Parathyroid adenoma (tissue), 2 donors: ENCODE measurements at regions not wholly inside any gene's neighbourhood (a gene's known extent, or its start where the extent isn't known, plus 50 kb on each side); places are given as distances from the start of the nearest gene placed in this dataset.

Source experiments
- H2AFZ ChIP-seq: fragments of 300-600 bp; sonication (generic); one replicate; pipeline ENCODE4 v1.7.0; 2017; ENCODE audit warnings: antibody characterized with exemption, mild to moderate bottlenecking
- H3K27ac ChIP-seq: fragments of 300-600 bp; sonication (generic); one replicate; pipeline ENCODE4 v1.7.0; 2017
- H3K27me3 ChIP-seq: fragments of 300-600 bp; sonication (generic); one replicate; pipeline ENCODE4 v1.7.0; 2017; ENCODE audit warnings: low read length; ENCODE audit not compliant: control insufficient read depth, insufficient read depth
- H3K36me3 ChIP-seq: fragments of 300-600 bp; sonication (generic); one replicate; pipeline ENCODE4 v1.7.0; 2017; ENCODE audit warnings: low read length; ENCODE audit not compliant: control insufficient read depth, insufficient read depth
- H3K4me1 ChIP-seq: fragments of 300-600 bp; sonication (generic); one replicate; pipeline ENCODE4 v1.7.0; 2017; ENCODE audit warnings: control low read depth
- H3K4me2 ChIP-seq: fragments of 300-600 bp; sonication (generic); one replicate; pipeline ENCODE4 v1.7.0; 2017; ENCODE audit warnings: low read length
- H3K4me3 ChIP-seq: fragments of 300-600 bp; sonication (generic); one replicate; pipeline ENCODE4 v1.7.0; 2017; ENCODE audit warnings: low read depth, low read length
- H3K79me2 ChIP-seq: fragments of 300-600 bp; sonication (generic); one replicate; pipeline ENCODE4 v1.7.0; 2017; ENCODE audit warnings: control low read depth
- H3K9ac ChIP-seq: fragments of 300-600 bp; sonication (generic); one replicate; pipeline ENCODE4 v1.7.0; 2017; ENCODE audit warnings: mild to moderate bottlenecking
- H3K9me3 ChIP-seq: fragments of 300-600 bp; sonication (generic); one replicate; pipeline ENCODE4 v1.7.0; 2017; ENCODE audit warnings: low read length; ENCODE audit not compliant: control insufficient read depth
- TF ChIP-seq, protein P1 (sequence below): fragments of 300-600 bp; sonication (generic); IDR thresholded peaks from one replicate; pipeline ENCODE4 v1.7.0; 2017; ENCODE audit warnings: antibody characterized with exemption, mild to moderate bottlenecking
- donor health status: primary hyperparathyroidism.

DNA sequence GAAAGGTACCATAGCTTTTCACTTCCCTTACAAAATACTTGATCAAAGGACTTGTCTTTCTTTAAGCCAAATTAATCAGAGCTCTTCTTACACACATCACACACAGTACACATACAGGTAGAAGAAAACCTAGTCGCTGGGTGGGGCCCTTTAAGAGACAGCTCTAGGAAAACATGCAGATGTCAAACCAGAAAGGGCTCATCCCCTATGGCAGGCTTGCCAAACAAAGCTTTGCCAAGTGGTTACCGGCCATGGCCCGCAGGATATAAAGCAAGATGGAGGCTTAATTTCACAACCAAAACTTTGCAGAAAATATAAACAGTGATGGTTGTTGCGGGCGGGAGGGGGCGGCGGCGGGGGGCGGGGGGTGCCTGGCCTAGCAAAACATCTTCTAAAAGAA lies 2156.0 kb upstream of the PIK3C3 start:
- H3K27me3 ChIP-seq: no peaks in the 10 kb centered on the region
- no peak overlapping the region for H3K4me3 ChIP-seq
- H3K79me2 ChIP-seq: no peaks in the 10 kb centered on the region
- peaks cover 3% of the 10 kb centered on the region for H3K4me1 ChIP-seq
- TF ChIP-seq, protein P1, sequence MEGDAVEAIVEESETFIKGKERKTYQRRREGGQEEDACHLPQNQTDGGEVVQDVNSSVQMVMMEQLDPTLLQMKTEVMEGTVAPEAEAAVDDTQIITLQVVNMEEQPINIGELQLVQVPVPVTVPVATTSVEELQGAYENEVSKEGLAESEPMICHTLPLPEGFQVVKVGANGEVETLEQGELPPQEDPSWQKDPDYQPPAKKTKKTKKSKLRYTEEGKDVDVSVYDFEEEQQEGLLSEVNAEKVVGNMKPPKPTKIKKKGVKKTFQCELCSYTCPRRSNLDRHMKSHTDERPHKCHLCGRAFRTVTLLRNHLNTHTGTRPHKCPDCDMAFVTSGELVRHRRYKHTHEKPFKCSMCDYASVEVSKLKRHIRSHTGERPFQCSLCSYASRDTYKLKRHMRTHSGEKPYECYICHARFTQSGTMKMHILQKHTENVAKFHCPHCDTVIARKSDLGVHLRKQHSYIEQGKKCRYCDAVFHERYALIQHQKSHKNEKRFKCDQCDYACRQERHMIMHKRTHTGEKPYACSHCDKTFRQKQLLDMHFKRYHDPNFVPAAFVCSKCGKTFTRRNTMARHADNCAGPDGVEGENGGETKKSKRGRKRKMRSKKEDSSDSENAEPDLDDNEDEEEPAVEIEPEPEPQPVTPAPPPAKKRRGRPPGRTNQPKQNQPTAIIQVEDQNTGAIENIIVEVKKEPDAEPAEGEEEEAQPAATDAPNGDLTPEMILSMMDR: no peak
- H3K27ac ChIP-seq: no peak overlapping the region
- H3K36me3 ChIP-seq: no peaks in the 10 kb centered on the region
- no peak overlapping the region for H3K4me2 ChIP-seq
- no peaks in the 10 kb centered on the region for H3K9me3 ChIP-seq
- peak overlapping the region; percentile 83 for H2AFZ ChIP-seq
- H3K9ac ChIP-seq: no peak overlapping the region

DNA sequence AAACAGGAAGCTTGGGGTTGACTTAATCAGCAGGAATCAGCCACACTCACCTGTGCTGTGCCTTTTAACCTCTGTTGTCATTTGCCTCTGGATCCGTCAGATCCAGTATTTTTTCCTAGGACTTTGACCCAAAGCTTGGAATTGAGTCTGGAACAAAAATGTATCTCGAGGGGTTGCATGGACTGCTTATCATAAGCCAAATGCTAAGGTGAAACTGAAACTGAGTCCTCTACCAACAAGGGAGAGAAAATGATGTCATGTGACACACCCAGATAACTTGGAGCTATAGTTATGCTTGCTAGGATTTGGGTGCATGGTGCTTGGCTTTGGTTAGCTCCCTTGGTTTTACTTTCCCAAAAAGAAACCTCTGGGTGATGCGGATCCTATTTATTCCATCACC lies 2158.6 kb upstream of the PIK3C3 start:
- Histone ChIP-seq H3K4me1 (peaks cover 3% of the 10 kb centered on the region), H3K79me2 (no peaks in the 10 kb centered on the region), H3K27me3 (no peaks in the 10 kb centered on the region), H3K4me3 (no peak overlapping the region), H2AFZ (peak overlapping the region; percentile 38), H3K9ac (no peak overlapping the region), H3K36me3 (no peaks in the 10 kb centered on the region), H3K4me2 (no peak overlapping the region), H3K9me3 (no peaks in the 10 kb centered on the region), H3K27ac (no peak overlapping the region)
- TF ChIP-seq, protein P1: no peak

DNA sequence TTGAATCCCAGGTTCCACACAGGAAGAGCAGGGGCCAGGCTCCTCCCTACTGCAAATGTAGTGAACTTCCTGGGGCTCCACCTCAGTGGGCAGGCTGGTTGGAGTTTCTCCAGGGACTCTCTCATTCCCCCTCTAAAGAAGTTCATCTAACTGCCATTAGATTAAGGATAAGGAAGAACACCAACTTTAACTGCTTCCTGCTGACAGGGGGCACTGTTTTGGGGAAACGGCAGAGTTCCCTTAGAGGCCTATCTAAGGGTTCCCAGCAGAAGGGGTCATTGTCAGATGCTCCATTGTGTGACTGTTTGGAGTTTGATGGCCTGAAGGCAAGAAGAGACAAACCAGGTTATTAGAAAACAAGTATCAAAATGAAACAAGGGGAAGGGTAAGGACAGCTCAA lies 2159.7 kb upstream of the PIK3C3 start:
- Histone ChIP-seq H3K36me3 (no peaks in the 10 kb centered on the region), H3K9me3 (no peaks in the 10 kb centered on the region), H3K79me2 (no peaks in the 10 kb centered on the region), H3K27ac (no peak overlapping the region), H3K27me3 (no peaks in the 10 kb centered on the region), H3K4me3 (no peak overlapping the region), H3K9ac (no peak overlapping the region), H2AFZ (peak overlapping the region; percentile 45), H3K4me2 (no peak overlapping the region), H3K4me1 (peaks cover 3% of the 10 kb centered on the region)
- TF ChIP-seq, protein P1: no peak

DNA sequence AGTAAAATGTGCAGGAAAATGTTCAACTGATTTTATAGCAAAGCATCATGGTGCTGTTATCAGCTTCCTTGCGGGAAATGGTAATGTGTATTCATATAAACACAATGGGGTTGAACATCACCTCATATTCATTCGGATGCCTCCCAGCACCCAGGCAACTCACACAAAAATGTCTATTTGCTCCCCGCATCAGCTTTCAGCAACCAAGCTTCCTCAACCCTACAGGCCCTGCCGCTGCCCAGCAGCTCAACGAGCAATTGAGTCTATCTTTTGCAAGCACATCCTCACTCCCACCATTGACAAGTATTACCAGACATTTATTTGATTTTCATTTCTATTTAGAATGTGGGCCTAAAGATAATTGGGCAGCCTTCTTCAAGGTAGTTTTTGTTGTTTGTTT lies 2161.4 kb upstream of the PIK3C3 start:
- Histone ChIP-seq H3K79me2 (no peaks in the 10 kb centered on the region), H3K4me3 (no peak overlapping the region), H3K36me3 (no peaks in the 10 kb centered on the region), H2AFZ (no peak overlapping the region), H3K27ac (no peak overlapping the region), H3K9me3 (no peaks in the 10 kb centered on the region), H3K4me1 (peaks cover under 1% of the 10 kb centered on the region), H3K4me2 (no peak overlapping the region), H3K9ac (no peak overlapping the region), H3K27me3 (no peaks in the 10 kb centered on the region)
- TF ChIP-seq, protein P1: no peak

DNA sequence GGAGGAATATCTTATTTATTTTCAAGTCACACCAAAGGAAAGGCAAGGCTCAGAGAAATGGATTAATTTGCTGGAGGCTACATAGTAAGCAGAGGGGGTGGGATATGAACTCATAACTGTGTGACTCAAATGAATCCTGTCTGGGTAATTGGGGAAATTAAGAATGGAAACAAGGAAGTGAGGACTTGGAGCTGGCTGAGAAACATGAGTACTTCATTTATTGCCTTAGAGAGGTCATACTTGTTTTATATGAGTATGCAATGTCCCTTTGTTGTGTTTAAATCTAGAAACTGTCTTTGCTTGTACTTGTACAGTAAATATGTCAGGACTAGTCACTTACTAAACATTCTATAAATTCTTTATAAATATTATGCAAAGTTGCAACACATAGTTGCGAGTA lies 2166.7 kb upstream of the PIK3C3 start:
- Histone ChIP-seq H3K9ac (no peak overlapping the region), H3K27ac (no peak overlapping the region), H2AFZ (no peak overlapping the region), H3K4me3 (no peak overlapping the region), H3K79me2 (no peaks in the 10 kb centered on the region), H3K4me2 (no peak overlapping the region), H3K27me3 (no peaks in the 10 kb centered on the region), H3K36me3 (no peaks in the 10 kb centered on the region), H3K4me1 (no peaks in the 10 kb centered on the region), H3K9me3 (no peaks in the 10 kb centered on the region)
- TF ChIP-seq, protein P1: no peak
